Stimulated activated naive B cell treated with anti-CD40 and anti-IgM and Interleukin-4, amounts not matched to agents 10 μg/mL and 1 μg/mL and 100 μg/mL, for 72 hours (primary cell): ENCODE measurements at regions not wholly inside any gene's neighbourhood (a gene's known extent, or its start where the extent isn't known, plus 50 kb on each side); places are given as distances from the start of the nearest gene placed in this dataset.

Experiments
- ATAC-seq, 2 donors: fragments of 150-1000 bp; cut with Tn5 transposase; replicated peaks; 2 replicates each; pipeline ENCODE4 v1.10.0; 2021; ENCODE audit warnings: moderate library complexity in 1 of 2
- DNase-seq: peaks from one replicate; pipeline ENCODE4 v3.0.0; 2021
- H3K27ac Mint-ChIP-seq: one replicate; pipeline ENCODE4 v1.8.0; 2022; ENCODE audit warnings: mild to moderate bottlenecking, mixed read lengths
- H3K27me3 Mint-ChIP-seq, 2 donors: one replicate each; pipeline ENCODE4 v1.8.0; 2022; ENCODE audit warnings: mixed read lengths in 2 of 2
- H3K36me3 Mint-ChIP-seq, 2 donors: one replicate each; pipeline ENCODE4 v1.8.0; 2022; ENCODE audit warnings: mixed read lengths in 2 of 2, mild to moderate bottlenecking in 1 of 2
- H3K4me1 Mint-ChIP-seq, 2 donors: one replicate each; pipeline ENCODE4 v1.8.0; 2022; ENCODE audit warnings: mixed read lengths in 2 of 2, mild to moderate bottlenecking in 1 of 2
- H3K4me3 Mint-ChIP-seq, 2 donors: one replicate each; pipeline ENCODE4 v1.8.0; 2022; ENCODE audit warnings: mild to moderate bottlenecking in 2 of 2, mixed read lengths in 2 of 2, moderate library complexity in 1 of 2
- H3K9me3 Mint-ChIP-seq, 2 donors: one replicate each; pipeline ENCODE4 v1.8.0; 2022; ENCODE audit warnings: mixed read lengths in 2 of 2, mild to moderate bottlenecking in 1 of 2

GRCh38 chr7:85447004-85447403 lies 260.1 kb upstream of the SEMA3D start:
- ATAC-seq, result no peak
- Mint-ChIP-seq H3K36me3 (no peaks in the 10 kb centered on the region), H3K9me3 (no peaks in the 10 kb centered on the region), H3K4me1 (no peaks in the 10 kb centered on the region), H3K4me3 (no peak overlapping the region), H3K27ac (no peak overlapping the region), H3K27me3 (peaks cover 0 to 11% of the 10 kb centered on the region in 2 donors)
- DNase-seq, result no peak

DNA sequence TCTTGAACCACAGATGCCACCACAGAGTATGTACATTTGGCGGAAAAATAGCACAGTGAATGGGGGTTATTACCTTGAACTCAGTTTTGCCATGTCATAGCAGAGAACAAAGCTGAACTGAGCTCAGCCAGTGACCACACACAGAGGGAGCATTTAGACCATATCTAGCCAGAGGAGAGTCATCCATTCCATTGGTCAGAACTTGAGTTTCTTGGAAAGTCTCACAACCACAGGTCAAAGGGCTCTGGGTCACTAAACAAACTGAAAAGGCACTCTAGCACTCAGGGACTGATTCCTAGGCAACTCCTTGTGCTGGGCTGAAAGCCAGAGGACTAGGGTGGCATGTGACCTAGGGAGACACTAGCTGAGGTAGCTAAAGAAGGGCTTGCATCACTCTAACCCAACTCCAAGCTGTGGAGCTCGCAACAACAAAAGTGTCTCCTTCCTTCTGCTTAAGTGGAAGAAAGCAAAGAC lies 239.7 kb upstream of the SEMA3D start:
- Mint-ChIP-seq H3K27me3 (no peaks in the 10 kb centered on the region), H3K4me3 (no peak overlapping the region), H3K27ac (no peak overlapping the region), H3K4me1 (no peaks in the 10 kb centered on the region), H3K36me3 (no peaks in the 10 kb centered on the region), H3K9me3 (peaks cover 0 to 1% of the 10 kb centered on the region in 2 donors)
- DNase-seq, result no peak
- ATAC-seq, result no peak

DNA sequence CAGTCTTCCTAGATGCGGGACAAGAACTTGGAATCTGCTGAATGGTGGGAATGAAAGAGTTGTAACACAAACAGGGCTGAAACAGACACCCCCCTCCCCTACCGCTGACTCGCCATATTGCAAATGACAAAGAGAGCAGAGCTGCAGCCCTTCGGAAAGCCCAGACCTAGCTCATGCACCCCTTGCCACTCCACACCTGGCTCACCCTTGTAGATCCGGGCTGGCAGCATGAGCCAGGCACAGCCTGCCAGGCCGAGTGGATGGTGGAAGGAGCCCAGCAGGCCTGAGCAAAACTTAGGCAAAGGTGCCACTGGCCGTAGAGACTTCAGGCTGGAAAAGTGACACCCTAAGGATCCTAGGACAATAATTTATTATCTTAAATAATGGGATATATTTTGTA lies 237.4 kb upstream of the SEMA3D start:
- Mint-ChIP-seq H3K36me3 (no peaks in the 10 kb centered on the region), H3K27ac (no peak overlapping the region), H3K4me1 (no peaks in the 10 kb centered on the region), H3K4me3 (no peak overlapping the region), H3K27me3 (no peaks in the 10 kb centered on the region), H3K9me3 (peaks cover 0 to 1% of the 10 kb centered on the region in 2 donors)
- ATAC-seq (no peak), DNase-seq (no peak)

DNA sequence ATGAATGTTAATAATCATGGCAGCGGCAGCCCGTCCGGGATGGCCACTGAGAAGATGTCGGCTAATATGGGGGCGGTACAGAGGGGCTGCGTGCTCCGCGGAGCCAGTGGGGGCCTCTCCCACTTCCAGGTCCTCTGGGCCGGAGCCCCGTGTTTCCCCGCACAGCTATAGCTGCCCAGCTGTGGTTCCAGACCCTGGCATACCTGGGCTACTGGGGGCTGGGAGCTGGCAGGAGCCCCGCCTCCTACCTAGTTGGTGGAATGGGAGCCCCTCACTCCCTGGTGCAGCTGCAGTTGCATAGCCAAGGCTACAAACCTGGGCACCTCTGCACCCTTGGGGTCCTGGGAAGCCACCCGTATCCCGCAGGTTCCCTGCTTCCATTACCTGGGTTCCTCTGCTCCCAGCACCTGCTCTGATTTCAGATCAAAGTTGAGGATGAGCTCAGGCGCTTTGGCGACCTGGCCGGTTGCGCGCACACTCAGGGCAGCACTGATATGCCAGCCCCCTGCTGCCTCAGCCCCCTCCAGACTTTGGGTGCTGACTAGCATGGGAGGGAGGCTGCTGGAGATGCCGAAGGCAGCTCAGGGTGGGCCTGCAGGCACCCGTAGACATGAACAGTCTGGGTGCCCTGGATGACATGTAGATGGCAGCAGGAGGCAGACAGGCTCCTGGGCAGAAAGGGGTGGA lies 236.5 kb upstream of the SEMA3D start:
- H3K4me1 Mint-ChIP-seq, result no peaks in the 10 kb centered on the region

GRCh38 chr7:85415743-85416142 lies 228.9 kb upstream of the SEMA3D start:
- no peak overlapping the region for H3K27ac Mint-ChIP-seq
- DNase-seq (no peak), ATAC-seq (no peak)
- no peaks in the 10 kb centered on the region for H3K9me3 Mint-ChIP-seq
- no peaks in the 10 kb centered on the region for H3K27me3 Mint-ChIP-seq
- no peaks in the 10 kb centered on the region for H3K36me3 Mint-ChIP-seq
- no peaks in the 10 kb centered on the region for H3K4me1 Mint-ChIP-seq
- no peak overlapping the region for H3K4me3 Mint-ChIP-seq

More for the DNA sequence above, 236.5 kb upstream of the SEMA3D start:
- Mint-ChIP-seq H3K4me3 (no peak overlapping the region), H3K9me3 (peaks cover 0 to 1% of the 10 kb centered on the region in 2 donors), H3K36me3 (no peaks in the 10 kb centered on the region), H3K27ac (no peak overlapping the region), H3K27me3 (no peaks in the 10 kb centered on the region)
- ATAC-seq (no peak), DNase-seq (no peak)

DNA sequence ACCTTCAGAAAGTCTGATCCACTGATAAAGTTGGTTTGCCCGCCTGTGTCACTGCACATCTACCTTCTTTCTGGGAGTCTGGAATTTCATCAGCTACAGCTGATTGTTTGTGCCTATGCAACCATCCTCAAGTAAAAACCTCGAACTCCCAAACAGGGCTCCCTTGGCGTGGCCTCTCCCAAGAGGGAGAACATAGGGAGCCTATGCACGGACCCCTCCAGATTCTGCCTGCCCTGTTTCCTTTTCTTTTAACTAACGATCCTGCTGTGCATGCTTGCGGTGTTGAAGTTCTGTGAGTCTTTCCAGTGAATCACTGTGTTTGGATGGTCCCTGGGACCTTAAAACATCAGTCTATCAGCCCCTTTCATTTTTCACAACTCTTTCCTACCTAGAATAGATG lies 226.9 kb upstream of the SEMA3D start:
- Mint-ChIP-seq H3K27ac (no peak overlapping the region), H3K36me3 (no peaks in the 10 kb centered on the region), H3K9me3 (no peaks in the 10 kb centered on the region), H3K27me3 (no peaks in the 10 kb centered on the region), H3K4me1 (no peaks in the 10 kb centered on the region), H3K4me3 (no peak overlapping the region)
- no peak for DNase-seq
- ATAC-seq, result no peak

DNA sequence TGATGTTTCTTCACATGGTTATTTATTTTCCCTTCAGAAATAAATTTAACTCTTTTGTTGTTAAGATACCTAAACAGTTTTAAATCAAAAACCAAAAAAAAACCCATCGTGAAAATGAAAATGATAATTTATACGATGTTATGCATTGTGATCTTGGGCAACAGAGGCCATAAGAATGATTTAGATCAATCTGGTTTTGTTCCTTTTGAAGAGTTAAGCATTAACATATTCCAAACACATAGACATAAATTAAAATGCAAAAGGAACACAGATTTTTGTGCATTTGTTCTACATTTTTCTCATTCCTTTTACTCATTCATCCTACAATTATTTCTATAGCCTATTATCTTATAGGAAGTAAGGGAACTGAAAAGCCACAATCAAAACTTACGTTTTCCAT lies 226.1 kb upstream of the SEMA3D start:
- DNase-seq (no peak), ATAC-seq (no peak)
- Mint-ChIP-seq H3K27me3 (no peaks in the 10 kb centered on the region), H3K9me3 (no peaks in the 10 kb centered on the region), H3K36me3 (no peaks in the 10 kb centered on the region), H3K27ac (no peak overlapping the region), H3K4me3 (no peak overlapping the region), H3K4me1 (no peaks in the 10 kb centered on the region)

DNA sequence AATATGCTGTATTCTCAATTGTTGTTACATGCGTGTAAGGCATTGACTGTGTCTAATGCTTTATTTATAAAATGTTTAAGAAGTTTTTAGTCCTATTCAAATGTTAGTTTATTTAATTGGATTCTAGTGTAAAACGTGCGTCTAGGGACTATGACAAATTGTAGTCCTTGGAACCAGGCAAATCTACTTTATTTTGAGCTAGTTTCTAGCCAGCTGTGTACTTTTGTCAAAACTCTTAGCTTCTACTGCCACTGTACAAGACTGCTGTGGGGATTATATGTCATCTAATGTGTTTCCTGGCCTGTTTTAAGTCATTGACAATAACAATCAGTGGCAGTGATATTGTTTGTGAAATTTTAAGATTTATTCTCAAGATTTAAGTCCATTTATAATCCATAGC lies 220.5 kb upstream of the SEMA3D start:
- H3K27ac Mint-ChIP-seq, result no peak overlapping the region
- no peaks in the 10 kb centered on the region for H3K4me1 Mint-ChIP-seq
- no peaks in the 10 kb centered on the region for H3K36me3 Mint-ChIP-seq
- no peak overlapping the region for H3K4me3 Mint-ChIP-seq
- peaks cover 0 to 5% of the 10 kb centered on the region in 2 donors for H3K27me3 Mint-ChIP-seq
- ATAC-seq, result no peak
- H3K9me3 Mint-ChIP-seq, result no peaks in the 10 kb centered on the region
- no peak for DNase-seq

GRCh38 chr7:85405016-85405902 lies 218.4 kb upstream of the SEMA3D start:
- H3K36me3 Mint-ChIP-seq, result no peaks in the 10 kb centered on the region
- H3K9me3 Mint-ChIP-seq, result no peaks in the 10 kb centered on the region
- DNase-seq (no peak), ATAC-seq (no peak)
- H3K27me3 Mint-ChIP-seq, result peaks cover 0 to 5% of the 10 kb centered on the region in 2 donors
- H3K4me3 Mint-ChIP-seq, result no peak overlapping the region
- H3K27ac Mint-ChIP-seq, result no peak overlapping the region
- no peaks in the 10 kb centered on the region for H3K4me1 Mint-ChIP-seq

GRCh38 chr7:85396676-85397075 lies 209.8 kb upstream of the SEMA3D start:
- no peaks in the 10 kb centered on the region for H3K27me3 Mint-ChIP-seq
- H3K4me1 Mint-ChIP-seq, result peaks cover 2 to 5% of the 10 kb centered on the region in 2 donors
- H3K4me3 Mint-ChIP-seq, result no peak overlapping the region
- no peaks in the 10 kb centered on the region for H3K36me3 Mint-ChIP-seq
- H3K27ac Mint-ChIP-seq, result no peak overlapping the region
- ATAC-seq (no peak), DNase-seq (no peak)
- peaks cover 0 to 1% of the 10 kb centered on the region in 2 donors for H3K9me3 Mint-ChIP-seq

DNA sequence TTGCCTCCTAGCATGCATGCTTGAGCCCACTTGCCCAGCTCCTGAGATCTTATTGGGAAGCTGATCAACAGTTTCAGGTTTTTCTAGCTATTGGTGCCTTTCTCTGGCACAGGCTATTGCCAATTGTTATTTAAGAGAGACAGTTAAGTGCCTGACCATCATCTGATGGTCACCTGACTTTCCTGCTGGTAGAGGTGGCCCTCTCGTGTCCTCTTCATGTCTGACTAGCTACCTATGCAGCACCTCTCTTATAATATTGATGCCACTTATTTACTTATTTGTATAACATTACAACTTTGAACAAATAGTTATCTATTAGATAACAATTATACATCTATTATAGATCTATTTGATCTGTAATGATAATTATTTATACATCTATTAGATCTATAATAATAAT lies 205.9 kb upstream of the SEMA3D start:
- Mint-ChIP-seq H3K27me3 (no peaks in the 10 kb centered on the region), H3K36me3 (no peaks in the 10 kb centered on the region), H3K4me1 (peaks cover 2 to 5% of the 10 kb centered on the region in 2 donors), H3K9me3 (peaks cover 0 to 1% of the 10 kb centered on the region in 2 donors), H3K27ac (no peak overlapping the region), H3K4me3 (no peak overlapping the region)
- DNase-seq, result no peak
- no peak for ATAC-seq

DNA sequence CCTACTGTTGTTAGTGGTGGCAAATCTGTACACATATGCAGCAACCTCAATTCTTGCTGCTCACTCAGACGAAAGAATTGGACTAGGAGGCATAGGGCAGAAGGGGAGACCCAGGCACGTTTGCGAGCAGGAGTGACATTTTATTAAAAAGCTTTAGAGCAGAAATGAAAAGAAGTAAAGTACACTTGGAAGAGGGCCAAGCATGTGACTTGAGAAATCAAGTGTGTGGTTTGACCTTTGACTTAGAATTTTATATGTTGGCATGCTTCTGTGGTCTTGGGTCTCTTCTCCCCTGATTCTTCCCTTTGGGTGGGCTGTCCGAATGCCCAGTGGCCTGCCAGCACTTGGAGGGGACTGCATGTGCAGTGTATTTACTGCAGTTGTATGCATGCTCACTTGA lies 205.5 kb upstream of the SEMA3D start:
- no peak for DNase-seq
- no peak overlapping the region for H3K4me3 Mint-ChIP-seq
- peaks cover 0 to 1% of the 10 kb centered on the region in 2 donors for H3K9me3 Mint-ChIP-seq
- no peaks in the 10 kb centered on the region for H3K27me3 Mint-ChIP-seq
- H3K4me1 Mint-ChIP-seq, result peaks cover 2 to 5% of the 10 kb centered on the region in 2 donors
- H3K36me3 Mint-ChIP-seq, result no peaks in the 10 kb centered on the region
- H3K27ac Mint-ChIP-seq, result no peak overlapping the region
- ATAC-seq, result no peak

GRCh38 chr7:85386460-85386859 lies 199.6 kb upstream of the SEMA3D start:
- no peaks in the 10 kb centered on the region for H3K9me3 Mint-ChIP-seq
- H3K27ac Mint-ChIP-seq, result no peak overlapping the region
- no peak overlapping the region for H3K4me3 Mint-ChIP-seq
- no peaks in the 10 kb centered on the region for H3K27me3 Mint-ChIP-seq
- DNase-seq (no peak), ATAC-seq (no peak)
- no peaks in the 10 kb centered on the region for H3K36me3 Mint-ChIP-seq
- H3K4me1 Mint-ChIP-seq, result no peaks in the 10 kb centered on the region

DNA sequence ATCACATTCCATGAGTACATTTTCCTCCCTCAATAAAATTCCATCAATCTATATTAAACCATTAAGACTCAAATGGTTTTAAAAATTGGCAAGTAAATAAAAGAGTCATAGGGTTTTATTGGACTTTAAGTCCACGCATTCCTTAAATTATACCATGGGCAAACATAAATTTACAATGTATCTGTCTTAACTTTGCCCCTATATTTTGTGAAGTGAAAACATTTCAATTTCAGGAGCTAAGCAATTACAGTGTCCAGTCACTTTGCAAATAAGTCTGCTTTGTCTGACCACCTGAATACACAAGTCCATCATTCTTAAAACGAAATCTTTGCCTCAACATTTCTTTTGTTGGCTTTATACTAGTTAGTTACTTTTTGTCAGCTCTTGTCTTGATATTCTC lies 197.5 kb upstream of the SEMA3D start:
- Mint-ChIP-seq H3K36me3 (no peaks in the 10 kb centered on the region), H3K27ac (no peak overlapping the region), H3K4me3 (no peak overlapping the region), H3K9me3 (no peaks in the 10 kb centered on the region), H3K4me1 (no peaks in the 10 kb centered on the region), H3K27me3 (no peaks in the 10 kb centered on the region)
- no peak for DNase-seq
- no peak for ATAC-seq

DNA sequence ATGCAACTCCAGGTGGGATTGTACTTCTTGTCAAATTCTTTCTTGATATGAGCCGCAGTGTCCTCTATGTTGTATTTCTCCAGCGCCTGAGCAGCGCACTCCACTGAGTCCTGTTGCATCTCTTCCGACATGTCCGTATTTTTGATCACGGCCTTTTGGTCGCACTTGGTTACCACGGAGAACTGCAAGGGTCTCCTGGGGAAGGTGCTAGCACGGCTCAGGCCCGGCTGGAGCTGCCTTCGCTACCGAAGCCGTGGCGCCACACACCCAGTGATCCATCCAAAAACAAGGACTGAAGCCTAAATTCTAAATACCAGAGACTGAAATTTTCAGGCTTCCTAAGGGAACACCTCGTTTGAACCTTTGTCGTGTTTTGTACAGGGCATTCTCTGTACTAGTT lies 194.4 kb upstream of the SEMA3D start:
- H3K9me3 Mint-ChIP-seq, result no peaks in the 10 kb centered on the region
- H3K4me3 Mint-ChIP-seq, result no peak overlapping the region
- no peak for ATAC-seq
- no peaks in the 10 kb centered on the region for H3K4me1 Mint-ChIP-seq
- H3K36me3 Mint-ChIP-seq, result no peaks in the 10 kb centered on the region
- DNase-seq, result no peak
- H3K27ac Mint-ChIP-seq, result no peak overlapping the region
- H3K27me3 Mint-ChIP-seq, result no peaks in the 10 kb centered on the region
